K562 (cell line): ENCODE measurements at regions not wholly inside any gene's neighbourhood (a gene's known extent, or its start where the extent isn't known, plus 50 kb on each side); places are given as distances from the start of the nearest gene placed in this dataset.

Experiments used
- ELF1 ChIP-seq: fragments of 200-800 bp; sonication (Bioruptor generic); IDR thresholded peaks from 2 replicates; pipeline ENCODE4 v1.6.1; 2016; ENCODE audit warnings: missing genetic modification characterization, missing compliant biosample characterization
- ETV5 ChIP-seq: sonication (generic); formaldehyde crosslinking; IDR thresholded peaks from 2 replicates; pipeline ENCODE4 v1.4.0; 2020; ENCODE audit warnings: low read depth, mild to moderate bottlenecking, missing genetic modification reagents
- MCM3 ChIP-seq: fragments of 450-650 bp; IDR thresholded peaks from 2 replicates; pipeline ENCODE4 v1.6.1; 2016
- NR3C1 ChIP-seq: sonication (generic); formaldehyde crosslinking; IDR thresholded peaks from 2 replicates; pipeline ENCODE4 v1.8.1; 2022; ENCODE audit warnings: missing genetic modification reagents
- RBBP5 ChIP-seq: fragments of 200-600 bp; sonication (generic); IDR thresholded peaks from 2 replicates; pipeline ENCODE4 v1.6.1; 2012; ENCODE audit warnings: borderline replicate concordance, mild to moderate bottlenecking, low read length, control low read depth, inconsistent platforms; ENCODE audit not compliant: insufficient read depth, poor library complexity, severe bottlenecking
- SMAD1 ChIP-seq: fragments of 150-350 bp; IDR thresholded peaks from 2 replicates; pipeline ENCODE4 v1.6.1; 2014; ENCODE audit warnings: low read length, low read depth; ENCODE audit not compliant: partially characterized antibody
- TF ChIP-seq, protein P1 (sequence below): fragments of 450-650 bp; IDR thresholded peaks from 2 replicates; pipeline ENCODE4 v1.6.1; 2016; ENCODE audit warnings: low read depth

- TF ChIP-seq, protein P1, sequence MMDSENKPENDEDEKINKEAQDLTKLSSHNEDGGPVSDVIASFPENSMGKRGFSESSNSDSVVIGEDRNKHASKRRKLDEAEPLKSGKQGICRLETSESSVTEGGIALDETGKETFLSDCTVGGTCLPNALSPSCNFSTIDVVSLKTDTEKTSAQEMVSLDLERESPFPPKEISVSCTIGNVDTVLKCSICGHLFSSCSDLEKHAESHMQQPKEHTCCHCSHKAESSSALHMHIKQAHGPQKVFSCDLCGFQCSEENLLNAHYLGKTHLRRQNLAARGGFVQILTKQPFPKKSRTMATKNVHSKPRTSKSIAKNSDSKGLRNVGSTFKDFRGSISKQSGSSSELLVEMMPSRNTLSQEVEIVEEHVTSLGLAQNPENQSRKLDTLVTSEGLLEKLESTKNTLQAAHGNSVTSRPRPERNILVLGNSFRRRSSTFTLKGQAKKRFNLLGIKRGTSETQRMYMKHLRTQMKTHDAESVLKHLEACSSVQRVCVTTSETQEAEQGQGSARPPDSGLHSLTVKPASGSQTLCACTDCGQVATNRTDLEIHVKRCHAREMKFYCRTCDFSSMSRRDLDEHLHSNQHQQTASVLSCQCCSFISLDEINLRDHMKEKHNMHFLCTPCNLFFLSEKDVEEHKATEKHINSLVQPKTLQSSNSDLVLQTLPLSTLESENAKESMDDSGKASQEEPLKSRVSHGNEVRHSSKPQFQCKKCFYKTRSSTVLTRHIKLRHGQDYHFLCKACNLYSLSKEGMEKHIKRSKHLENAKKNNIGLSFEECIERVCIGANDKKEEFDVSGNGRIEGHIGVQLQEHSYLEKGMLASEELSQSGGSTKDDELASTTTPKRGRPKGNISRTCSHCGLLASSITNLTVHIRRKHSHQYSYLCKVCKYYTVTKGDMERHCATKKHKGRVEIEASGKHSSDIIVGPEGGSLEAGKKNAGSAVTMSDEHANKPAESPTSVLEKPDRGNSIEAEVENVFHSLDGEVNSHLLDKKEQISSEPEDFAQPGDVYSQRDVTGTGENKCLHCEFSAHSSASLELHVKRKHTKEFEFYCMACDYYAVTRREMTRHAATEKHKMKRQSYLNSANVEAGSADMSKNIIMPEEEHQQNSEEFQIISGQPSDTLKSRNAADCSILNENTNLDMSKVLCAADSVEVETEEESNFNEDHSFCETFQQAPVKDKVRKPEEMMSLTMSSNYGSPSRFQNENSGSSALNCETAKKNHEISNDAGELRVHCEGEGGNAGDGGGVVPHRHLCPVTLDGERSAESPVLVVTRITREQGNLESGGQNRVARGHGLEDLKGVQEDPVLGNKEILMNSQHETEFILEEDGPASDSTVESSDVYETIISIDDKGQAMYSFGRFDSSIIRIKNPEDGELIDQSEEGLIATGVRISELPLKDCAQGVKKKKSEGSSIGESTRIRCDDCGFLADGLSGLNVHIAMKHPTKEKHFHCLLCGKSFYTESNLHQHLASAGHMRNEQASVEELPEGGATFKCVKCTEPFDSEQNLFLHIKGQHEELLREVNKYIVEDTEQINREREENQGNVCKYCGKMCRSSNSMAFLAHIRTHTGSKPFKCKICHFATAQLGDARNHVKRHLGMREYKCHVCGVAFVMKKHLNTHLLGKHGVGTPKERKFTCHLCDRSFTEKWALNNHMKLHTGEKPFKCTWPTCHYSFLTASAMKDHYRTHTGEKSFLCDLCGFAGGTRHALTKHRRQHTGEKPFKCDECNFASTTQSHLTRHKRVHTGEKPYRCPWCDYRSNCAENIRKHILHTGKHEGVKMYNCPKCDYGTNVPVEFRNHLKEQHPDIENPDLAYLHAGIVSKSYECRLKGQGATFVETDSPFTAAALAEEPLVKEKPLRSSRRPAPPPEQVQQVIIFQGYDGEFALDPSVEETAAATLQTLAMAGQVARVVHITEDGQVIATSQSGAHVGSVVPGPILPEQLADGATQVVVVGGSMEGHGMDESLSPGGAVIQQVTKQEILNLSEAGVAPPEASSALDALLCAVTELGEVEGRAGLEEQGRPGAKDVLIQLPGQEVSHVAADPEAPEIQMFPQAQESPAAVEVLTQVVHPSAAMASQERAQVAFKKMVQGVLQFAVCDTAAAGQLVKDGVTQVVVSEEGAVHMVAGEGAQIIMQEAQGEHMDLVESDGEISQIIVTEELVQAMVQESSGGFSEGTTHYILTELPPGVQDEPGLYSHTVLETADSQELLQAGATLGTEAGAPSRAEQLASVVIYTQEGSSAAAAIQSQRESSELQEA = no peak
- TF ChIP-seq MCM3 (no peak), RBBP5 (no peak), SMAD1 (no peak), ETV5 (no peak), ELF1 (tag) (no peak), NR3C1 (CRISPR knock-in tag) (no peak)
These were observed 117.4 kb downstream of the EFHB start (continued) for GRCh38 chr3:19816631-19817030.
